H54 (cell line): ENCODE measurements at regions not wholly inside any gene's neighbourhood (a gene's known extent, or its start where the extent isn't known, plus 50 kb on each side); places are given as distances from the start of the nearest gene placed in this dataset.
"Not testable (repeated sequence)": the region's sequence is repeated elsewhere in the genome, so short reads cannot be mapped to it uniquely, and the experiment has no call there.

ENCODE experiments used
- DNase-seq: peaks from one replicate; pipeline ENCODE4 v3.0.0; 2011; ENCODE audit warnings: low spot score, mixed read lengths; ENCODE audit not compliant: insufficient read length
- FAIRE-seq: peaks from 3 replicates; lab custom pipeline; 2011; peaks lifted over from hg19 to GRCh38; lab: Jason Lieb, UNC
- POLR2A ChIP-seq: IDR thresholded peaks from 2 replicates; pipeline ENCODE4 v1.6.1; 2011; ENCODE audit warnings: low read depth, mild to moderate bottlenecking, low read length

- DNase-seq = no peak
- no peak for FAIRE-seq
- TF ChIP-seq POLR2A = no peak
Observed at GRCh38 chrX:130467936-130468335, 66.1 kb downstream of the RBMX2 start.

GRCh38 chrX:130468395-130468923 is 66.7 kb downstream of the RBMX2 start:
- no peak for DNase-seq
- no peak for FAIRE-seq
- no peak for TF ChIP-seq POLR2A

GRCh38 chrX:130482871-130483270 is 81.1 kb downstream of the RBMX2 start:
- FAIRE-seq (no peak), DNase-seq (no peak)
- no peak for TF ChIP-seq POLR2A

DNA sequence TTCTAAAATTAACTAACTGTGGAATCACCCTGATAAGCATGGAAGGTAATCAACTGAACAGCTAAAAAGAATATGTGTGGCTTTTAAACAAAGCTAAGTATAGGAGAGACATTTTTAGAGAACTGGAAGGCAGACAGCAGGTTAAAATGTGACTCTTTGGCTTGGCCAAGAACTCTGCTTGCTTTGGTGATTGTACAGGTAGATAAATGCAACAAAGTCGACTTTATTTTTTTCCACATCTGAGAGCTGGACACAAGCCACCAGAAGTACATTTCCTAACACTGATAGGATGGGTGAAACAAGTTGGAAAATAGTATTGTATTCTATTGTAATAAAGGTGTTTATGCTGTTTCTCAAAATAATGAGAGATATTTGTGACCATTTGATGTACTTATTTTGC is 84.1 kb downstream of the RBMX2 start:
- DNase-seq (no peak), FAIRE-seq (no peak)
- TF ChIP-seq POLR2A = no peak

DNA sequence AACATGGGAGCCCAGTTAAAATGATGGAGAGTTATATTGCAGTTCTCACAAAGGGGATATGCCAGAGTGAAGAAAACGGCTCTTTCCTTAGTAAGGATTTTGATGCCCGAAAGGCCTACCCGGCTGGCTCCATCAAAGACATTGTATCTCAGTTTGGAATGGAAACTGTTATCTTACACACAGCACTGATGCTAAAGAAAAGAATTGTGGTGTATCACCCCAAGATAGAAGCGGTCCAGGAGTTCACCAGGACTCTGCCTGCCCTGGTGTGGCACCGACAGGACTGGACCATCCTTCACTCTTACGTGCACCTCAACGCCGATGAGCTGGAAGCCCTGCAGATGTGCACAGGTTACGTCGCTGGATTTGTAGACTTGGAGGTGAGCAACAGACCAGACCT is 93.7 kb downstream of the RBMX2 start:
- not testable (repeated sequence) for DNase-seq
- FAIRE-seq = peak; percentile 68

- no peak for TF ChIP-seq POLR2A
- FAIRE-seq (no peak), DNase-seq (no peak)
Observed at GRCh38 chrX:130497531-130497930, 95.7 kb downstream of the RBMX2 start.

GRCh38 chrX:130498653-130499274 is 97.0 kb downstream of the RBMX2 start:
- FAIRE-seq = no peak
- TF ChIP-seq POLR2A = no peak
- DNase-seq = no peak

DNA sequence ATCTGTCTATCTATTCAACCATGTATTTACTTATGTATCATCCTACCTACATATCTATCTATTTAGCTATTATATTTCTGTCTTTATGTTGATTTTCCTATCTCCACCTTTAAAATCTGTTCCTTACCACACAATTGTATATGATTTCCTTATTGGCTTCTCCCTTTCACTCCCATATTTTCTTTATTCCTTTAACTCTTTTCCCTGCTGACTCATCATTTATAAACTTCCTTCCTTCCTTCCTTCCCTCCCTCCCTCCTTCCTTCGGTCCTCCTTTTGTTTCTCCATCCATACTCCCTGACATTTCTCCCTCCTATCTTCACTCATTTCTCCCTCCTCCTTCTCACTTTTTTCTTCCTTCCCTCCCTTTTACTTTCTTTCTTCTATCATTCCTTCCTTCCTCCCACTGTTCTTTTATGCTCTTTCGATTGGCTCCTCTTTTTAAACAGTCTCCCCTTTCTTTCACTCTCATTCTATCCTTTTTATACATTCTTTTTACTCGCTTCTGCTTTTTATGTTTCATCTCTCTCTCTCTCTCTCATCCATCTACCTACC is 100.3 kb downstream of the RBMX2 start:
- DNase-seq = no peak
- no peak for TF ChIP-seq POLR2A
- FAIRE-seq = no peak

DNA sequence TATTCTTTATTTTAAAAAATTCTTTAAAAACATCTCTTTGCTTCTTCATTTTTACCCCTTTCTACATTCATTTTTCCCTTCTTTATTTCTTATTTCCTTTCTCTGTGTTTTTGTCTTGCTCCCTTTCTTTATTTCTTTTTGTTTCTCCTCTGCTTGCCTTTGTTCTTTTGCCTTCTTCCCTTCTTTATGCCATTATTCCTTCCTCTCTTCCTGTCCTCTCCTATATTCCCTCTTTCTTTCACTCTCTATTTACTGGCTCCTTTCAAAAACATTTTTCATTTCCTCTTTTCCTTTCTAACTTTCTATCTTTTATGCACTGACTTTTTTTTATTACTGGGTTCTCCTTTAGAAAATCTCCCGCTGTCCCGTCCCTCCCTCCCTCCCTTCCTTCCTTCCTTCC is 102.2 kb downstream of the RBMX2 start:
- FAIRE-seq (no peak), DNase-seq (no peak)
- no peak for TF ChIP-seq POLR2A

GRCh38 chrX:130507015-130507414 is 105.2 kb downstream of the RBMX2 start:
- no peak for FAIRE-seq
- no peak for DNase-seq

GRCh38 chrX:130512534-130512933 is 110.7 kb downstream of the RBMX2 start:
- DNase-seq, FAIRE-seq: not testable (repeated sequence)

More at GRCh38 chrX:130507015-130507414, 105.2 kb downstream of the RBMX2 start:
- no peak for TF ChIP-seq POLR2A

DNA sequence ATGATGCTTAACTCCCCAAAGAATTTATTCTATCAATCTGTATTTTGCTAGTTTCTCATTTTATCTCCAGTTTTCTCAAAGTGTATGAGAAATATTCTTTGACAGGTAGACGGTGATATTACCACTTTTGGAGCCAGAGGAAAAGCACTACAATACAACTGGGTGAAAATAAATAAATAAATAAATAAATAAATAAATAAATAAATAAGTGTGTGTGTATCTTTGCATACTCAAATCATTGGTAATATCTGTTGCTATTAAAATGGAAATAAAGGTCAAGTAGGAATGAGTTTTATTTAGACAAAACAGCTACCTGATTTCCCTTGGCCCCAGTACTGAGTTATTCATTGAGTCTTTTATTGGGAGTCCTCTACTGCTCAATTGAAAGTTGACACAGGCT is 114.3 kb downstream of the RBMX2 start:
- TF ChIP-seq POLR2A = no peak
- DNase-seq (no peak), FAIRE-seq (no peak)

- DNase-seq = peak; percentile 12
Observed at GRCh38 chrX:130523460-130524394, 121.9 kb downstream of the RBMX2 start.

DNA sequence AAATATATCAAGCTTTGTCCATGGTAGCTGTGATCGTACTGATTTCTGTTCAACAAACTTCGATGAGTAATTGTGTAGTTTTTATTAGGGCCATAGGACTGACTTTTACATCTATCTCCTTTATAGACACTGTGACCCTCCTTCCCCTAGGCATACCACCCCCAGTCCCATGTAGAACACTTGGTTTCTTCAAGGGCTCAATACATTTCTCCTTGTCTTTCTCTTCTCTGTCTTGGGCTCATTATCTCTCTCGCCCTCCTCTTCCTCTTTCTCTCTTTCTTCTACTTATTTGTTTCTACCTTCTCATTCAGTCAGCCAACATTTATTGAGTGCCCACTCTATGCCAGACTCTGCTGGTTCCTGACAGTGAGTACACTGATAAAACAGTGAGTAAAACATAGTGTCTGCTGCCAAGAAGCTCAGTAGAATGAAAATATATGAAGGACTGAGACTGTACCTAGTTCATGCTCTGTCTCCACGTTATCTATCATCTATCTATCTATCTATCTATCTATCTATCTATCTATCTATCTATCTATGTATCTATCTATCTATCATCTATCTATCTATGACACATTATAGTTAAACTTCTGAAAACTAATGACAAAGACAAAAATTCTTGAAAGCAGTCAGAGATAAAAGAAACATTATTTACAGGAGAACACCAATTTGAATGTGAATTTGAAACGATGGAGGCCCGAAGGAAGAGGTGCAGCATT is 122.8 kb downstream of the RBMX2 start:
- no peak for DNase-seq
- no peak for TF ChIP-seq POLR2A
- FAIRE-seq = no peak

More at GRCh38 chrX:130523460-130524394, 121.9 kb downstream of the RBMX2 start:
- no peak for FAIRE-seq
- no peak for TF ChIP-seq POLR2A
